ENCODE measurements at regions not wholly inside any gene's neighbourhood (a gene's known extent, or its start where the extent isn't known, plus 50 kb on each side); places are given as distances from the start of the nearest gene placed in this dataset.
"Not testable (repeated sequence)": the region's sequence is repeated elsewhere in the genome, so short reads cannot be mapped to it uniquely, and the experiment has no call there.

GRCh38 chr12:23285764-23286530 lies 661.0 kb downstream of the ETNK1 start:
- DNase-seq = not testable (repeated sequence)

- peak; percentile 12 for DNase-seq
Measured at GRCh38 chr12:23290627-23291330, 658.7 kb downstream of the SOX5 start.

GRCh38 chr12:23303220-23303619 lies 646.2 kb downstream of the SOX5 start:
- no peak for DNase-seq

- no peak for DNase-seq
Measured at GRCh38 chr12:23303821-23304220, 645.6 kb downstream of the SOX5 start.

- DNase-seq = no peak
Measured at GRCh38 chr12:23333938-23334337, 615.5 kb downstream of the SOX5 start.

GRCh38 chr12:23335593-23335992 lies 613.9 kb downstream of the SOX5 start:
- DNase-seq = no peak

- DNase-seq = no peak
Measured at GRCh38 chr12:23337213-23337612, 612.3 kb downstream of the SOX5 start.

- no peak for DNase-seq
Measured at GRCh38 chr12:23340351-23340750, 609.1 kb downstream of the SOX5 start.

GRCh38 chr12:23342407-23342806 lies 607.1 kb downstream of the SOX5 start:
- DNase-seq = no peak

GRCh38 chr12:23349564-23349963 lies 599.9 kb downstream of the SOX5 start:
- DNase-seq = no peak

- DNase-seq = no peak
Measured at GRCh38 chr12:23350808-23351207, 598.7 kb downstream of the SOX5 start.

GRCh38 chr12:23352670-23353069 lies 596.8 kb downstream of the SOX5 start:
- DNase-seq = no peak

- no peak for DNase-seq
Measured at GRCh38 chr12:23354800-23355199, 594.7 kb downstream of the SOX5 start.

- DNase-seq = no peak
Measured at GRCh38 chr12:23356440-23356839, 593.0 kb downstream of the SOX5 start.

- DNase-seq = no peak
Measured at GRCh38 chr12:23356927-23357708, 592.4 kb downstream of the SOX5 start.

- no peak for DNase-seq
Measured at GRCh38 chr12:23359975-23360701, 589.3 kb downstream of the SOX5 start.

- DNase-seq = no peak
Measured at GRCh38 chr12:23361971-23362370, 587.5 kb downstream of the SOX5 start.

- no peak for DNase-seq
Measured at GRCh38 chr12:23368590-23368989, 580.9 kb downstream of the SOX5 start.

- no peak for DNase-seq
Measured at GRCh38 chr12:23375621-23376020, 573.8 kb downstream of the SOX5 start.

- no peak for DNase-seq
Measured at GRCh38 chr12:23376238-23376637, 573.2 kb downstream of the SOX5 start.

- DNase-seq = no peak
Measured at GRCh38 chr12:23380419-23381100, 568.9 kb downstream of the SOX5 start.

GRCh38 chr12:23388898-23389297 lies 560.6 kb downstream of the SOX5 start:
- DNase-seq = not testable (repeated sequence)
